ENCODE measurements at regions not wholly inside any gene's neighbourhood (a gene's known extent, or its start where the extent isn't known, plus 50 kb on each side); places are given as distances from the start of the nearest gene placed in this dataset.

DNA sequence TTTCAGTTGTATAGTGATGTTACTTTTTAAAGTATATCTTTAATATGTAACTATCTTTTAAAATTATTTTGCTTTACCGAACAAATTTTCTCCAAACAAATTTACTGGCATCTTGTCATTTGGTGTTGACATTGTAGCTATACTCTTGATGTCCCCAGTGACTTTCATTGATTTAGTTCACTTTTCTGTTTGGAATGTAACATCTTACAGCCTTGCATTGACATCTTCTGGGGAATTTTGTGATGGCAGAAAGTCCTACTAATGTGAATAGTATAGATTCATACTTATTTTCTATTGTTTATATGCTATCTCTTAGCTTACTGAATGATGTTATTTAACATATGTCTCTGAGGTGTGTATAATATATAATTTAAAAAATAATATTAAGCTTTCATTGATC is 800.9 kb upstream of the ATXN8OS start:
- DNase-seq (ENCODE audit: low spot score) (no peak), ATAC-seq (ENCODE audit: insufficient number of reproducible peaks, low FRiP score, low read depth) (no peak)
- no peaks in the 10 kb centered on the region for H3K36me3 ChIP-seq
- H3K9me3 ChIP-seq = no peaks in the 10 kb centered on the region
- TF ChIP-seq, protein P1, sequence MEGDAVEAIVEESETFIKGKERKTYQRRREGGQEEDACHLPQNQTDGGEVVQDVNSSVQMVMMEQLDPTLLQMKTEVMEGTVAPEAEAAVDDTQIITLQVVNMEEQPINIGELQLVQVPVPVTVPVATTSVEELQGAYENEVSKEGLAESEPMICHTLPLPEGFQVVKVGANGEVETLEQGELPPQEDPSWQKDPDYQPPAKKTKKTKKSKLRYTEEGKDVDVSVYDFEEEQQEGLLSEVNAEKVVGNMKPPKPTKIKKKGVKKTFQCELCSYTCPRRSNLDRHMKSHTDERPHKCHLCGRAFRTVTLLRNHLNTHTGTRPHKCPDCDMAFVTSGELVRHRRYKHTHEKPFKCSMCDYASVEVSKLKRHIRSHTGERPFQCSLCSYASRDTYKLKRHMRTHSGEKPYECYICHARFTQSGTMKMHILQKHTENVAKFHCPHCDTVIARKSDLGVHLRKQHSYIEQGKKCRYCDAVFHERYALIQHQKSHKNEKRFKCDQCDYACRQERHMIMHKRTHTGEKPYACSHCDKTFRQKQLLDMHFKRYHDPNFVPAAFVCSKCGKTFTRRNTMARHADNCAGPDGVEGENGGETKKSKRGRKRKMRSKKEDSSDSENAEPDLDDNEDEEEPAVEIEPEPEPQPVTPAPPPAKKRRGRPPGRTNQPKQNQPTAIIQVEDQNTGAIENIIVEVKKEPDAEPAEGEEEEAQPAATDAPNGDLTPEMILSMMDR (IDR thresholded peaks at IDR 0.05) = no peak
- H3K4me3 ChIP-seq = no peak overlapping the region
- no peaks in the 10 kb centered on the region for H3K27me3 ChIP-seq (replicated peaks; ENCODE audit: insufficient read depth)
- H3K4me1 ChIP-seq (ENCODE audit: control insufficient read depth in 1 of 2, low read depth in 2 of 2) = no peaks in the 10 kb centered on the region
- H3K27ac ChIP-seq = no peak overlapping the region

DNA sequence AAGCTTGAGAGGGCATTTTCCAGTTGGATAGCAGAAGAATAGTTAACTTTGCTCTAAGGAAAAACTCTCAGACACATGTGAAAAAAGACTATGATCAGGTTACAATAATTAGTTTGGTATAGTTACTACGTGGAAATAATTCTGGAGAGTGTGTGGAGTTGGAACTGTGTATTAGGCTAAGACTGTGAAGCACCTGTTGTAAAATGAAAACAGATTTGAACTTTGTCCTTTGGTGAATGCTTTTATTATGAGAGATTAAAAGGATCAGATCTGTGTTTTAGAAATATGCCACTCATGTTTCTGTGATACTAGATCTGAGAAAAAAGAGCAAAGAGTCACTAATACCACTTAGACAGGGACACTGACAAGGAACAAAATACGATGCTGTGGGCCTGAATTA is 807.5 kb upstream of the ATXN8OS start:
- TF ChIP-seq, protein P1 (IDR thresholded peaks at IDR 0.05) = no peak
- no peak for ATAC-seq (ENCODE audit: insufficient number of reproducible peaks, low FRiP score, low read depth)

DNA sequence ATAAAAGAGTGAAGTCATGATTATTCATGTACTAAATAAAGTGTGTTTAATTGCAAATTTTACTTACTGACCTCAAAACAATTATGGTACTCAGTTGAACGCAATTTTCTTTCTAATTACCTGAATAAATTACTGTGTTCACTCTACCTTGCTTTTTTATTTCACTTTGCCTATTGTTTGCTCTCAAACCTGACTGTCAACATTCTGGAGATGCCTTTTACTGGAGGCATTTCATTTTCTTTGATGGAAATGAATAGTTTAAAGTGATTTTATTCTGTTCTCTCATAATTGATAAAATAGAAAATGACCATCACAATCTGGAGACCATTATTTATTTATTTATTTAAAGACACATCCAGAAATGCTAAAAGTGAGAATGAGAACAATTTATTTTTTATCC is 811.5 kb upstream of the ATXN8OS start:
- no peak for DNase-seq (ENCODE audit: low spot score)
- H3K4me3 ChIP-seq = no peak overlapping the region
- no peaks in the 10 kb centered on the region for H3K27me3 ChIP-seq (replicated peaks; ENCODE audit: insufficient read depth)
- ATAC-seq (ENCODE audit: insufficient number of reproducible peaks, low FRiP score, low read depth) = no peak
- no peaks in the 10 kb centered on the region for H3K36me3 ChIP-seq
- H3K4me1 ChIP-seq (ENCODE audit: control insufficient read depth in 1 of 2, low read depth in 2 of 2) = no peaks in the 10 kb centered on the region
- TF ChIP-seq, protein P1 (IDR thresholded peaks at IDR 0.05) = no peak
- no peaks in the 10 kb centered on the region for H3K9me3 ChIP-seq
- H3K27ac ChIP-seq = no peak overlapping the region

More for the DNA sequence above, 807.5 kb upstream of the ATXN8OS start:
- Histone ChIP-seq H3K9me3 (no peaks in the 10 kb centered on the region), H3K27me3 (replicated peaks; ENCODE audit: insufficient read depth) (no peaks in the 10 kb centered on the region), H3K4me3 (no peak overlapping the region), H3K4me1 (ENCODE audit: control insufficient read depth in 1 of 2, low read depth in 2 of 2) (no peaks in the 10 kb centered on the region), H3K27ac (no peak overlapping the region), H3K36me3 (no peaks in the 10 kb centered on the region)
- DNase-seq (ENCODE audit: low spot score) = no peak

DNA sequence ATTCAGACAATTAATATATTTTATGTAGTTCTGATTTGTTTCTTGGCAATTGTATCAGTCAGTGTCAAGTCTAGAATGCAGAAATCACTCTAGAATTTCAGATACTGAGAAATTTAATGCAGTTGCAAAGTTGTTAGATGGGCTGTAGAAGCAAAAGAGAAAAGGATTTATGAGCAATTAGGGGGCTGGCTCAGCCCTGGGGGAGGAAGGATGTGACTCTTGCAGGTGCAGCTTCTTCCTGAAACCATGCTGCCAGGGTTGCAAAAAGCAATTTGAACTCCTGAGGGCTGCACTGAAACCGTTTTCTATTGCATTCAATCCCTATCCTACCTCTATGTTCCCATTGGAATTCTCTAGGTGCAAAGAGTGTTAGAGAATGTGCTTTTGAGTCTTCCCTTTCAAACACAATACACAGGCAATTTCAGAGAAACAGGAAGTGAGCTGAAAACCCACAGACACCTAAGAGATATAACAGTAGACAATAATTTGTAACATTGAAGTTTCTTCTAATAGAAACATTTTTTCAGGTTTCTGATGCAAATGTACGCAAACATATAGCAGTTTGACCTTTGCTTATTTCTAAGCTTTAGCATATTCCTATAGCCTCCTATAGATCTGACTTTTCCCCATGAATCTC is 814.7 kb upstream of the ATXN8OS start:
- Histone ChIP-seq H3K4me3 (no peak overlapping the region), H3K36me3 (no peaks in the 10 kb centered on the region), H3K4me1 (ENCODE audit: control insufficient read depth in 1 of 2, low read depth in 2 of 2) (no peaks in the 10 kb centered on the region), H3K9me3 (no peaks in the 10 kb centered on the region), H3K27ac (no peak overlapping the region), H3K27me3 (replicated peaks; ENCODE audit: insufficient read depth) (no peaks in the 10 kb centered on the region)
- ATAC-seq (ENCODE audit: insufficient number of reproducible peaks, low FRiP score, low read depth) = no peak
- TF ChIP-seq, protein P1 (IDR thresholded peaks at IDR 0.05) = no peak
- no peak for DNase-seq (ENCODE audit: low spot score)

DNA sequence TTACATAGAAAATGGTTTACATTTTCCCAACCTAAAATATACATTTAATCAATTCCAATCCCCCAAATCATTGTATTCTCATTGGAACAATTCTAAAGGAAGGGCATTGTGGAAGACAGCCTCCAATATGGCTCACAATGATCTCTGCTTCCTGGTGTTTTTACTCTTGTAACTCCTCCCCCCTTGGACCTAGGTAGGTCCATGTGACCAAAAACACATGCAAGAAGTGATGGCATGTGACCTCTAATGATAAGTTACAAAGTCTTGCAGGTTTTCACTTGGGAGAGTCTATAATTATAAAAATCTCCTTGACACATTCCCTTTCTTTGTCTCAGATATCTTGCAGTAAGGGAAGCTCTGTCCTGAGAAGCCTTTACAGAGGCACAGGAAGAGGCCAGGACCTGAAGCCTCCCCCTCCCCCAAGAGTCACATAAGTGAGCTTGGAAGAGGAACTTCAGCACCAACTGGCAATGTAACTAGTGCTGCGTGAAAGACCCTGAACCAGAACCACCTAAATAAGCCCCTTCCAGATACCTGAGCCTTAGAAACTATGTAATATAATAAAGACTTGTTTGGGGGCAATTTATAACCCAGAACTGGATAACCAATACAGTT is 816.2 kb upstream of the ATXN8OS start:
- H3K27me3 ChIP-seq (replicated peaks; ENCODE audit: insufficient read depth) = no peaks in the 10 kb centered on the region
- TF ChIP-seq, protein P1 (IDR thresholded peaks at IDR 0.05) = no peak
- DNase-seq (ENCODE audit: low spot score) (no peak), ATAC-seq (ENCODE audit: insufficient number of reproducible peaks, low FRiP score, low read depth) (no peak)
- H3K36me3 ChIP-seq = no peaks in the 10 kb centered on the region
- H3K4me3 ChIP-seq = no peak overlapping the region
- H3K27ac ChIP-seq = no peak overlapping the region
- no peaks in the 10 kb centered on the region for H3K9me3 ChIP-seq
- H3K4me1 ChIP-seq (ENCODE audit: control insufficient read depth in 1 of 2, low read depth in 2 of 2) = no peaks in the 10 kb centered on the region
